IMR-90 (cell line): ENCODE measurements at regions not wholly inside any gene's neighbourhood (a gene's known extent, or its start where the extent isn't known, plus 50 kb on each side); places are given as distances from the start of the nearest gene placed in this dataset.
A peak's percentile ranks its signal among the peaks of the same experiment; 100 is the strongest.

ENCODE experiments used
- ATAC-seq: fragments of 200-7000 bp; cut with Tn5 transposase; 2 replicates; pipeline ENCODE4 v1.9.1; 2020; ENCODE audit warnings: low read depth, mild to moderate bottlenecking, moderate library complexity
- BruUV-seq: library from RNA; stranded (reverse); fragments of 400-500 nt; replicated peaks from 2 replicates; lab custom pipeline; 2021; lab: Mats Ljungman, UMichigan
- CTCF ChIA-PET: fragments of 300-600 bp; formaldehyde crosslinking; extraction: SDS; loops from one replicate; lab custom pipeline; 2021; ENCODE audit warnings: antibody characterized with exemption; lab: Yijun Ruan, JAX
- POLR2A ChIA-PET: fragments of 300-600 bp; sonication (Branson Sonifier 250); formaldehyde crosslinking; loops from one replicate; lab custom pipeline; 2022; ENCODE audit warnings: antibody characterized with exemption; ENCODE audit not compliant: unreplicated experiment; lab: Charles Lee
- DNase-seq: peaks from one replicate; pipeline ENCODE4 v3.0.0; 2013
- H2AFZ ChIP-seq: replicated peaks from 2 replicates; pipeline ENCODE3; 2013; ENCODE audit warnings: low read length, mild to moderate bottlenecking; ENCODE audit not compliant: poor library complexity
- H2AK5ac ChIP-seq: 2 replicates; pipeline ENCODE4 v1.6.1; 2013; ENCODE audit warnings: low read depth, low read length, inconsistent platforms
- H2AK9ac ChIP-seq: replicated peaks from 2 replicates; pipeline ENCODE3; 2013; ENCODE audit warnings: mild to moderate bottlenecking, low read depth, low read length, moderate library complexity; ENCODE audit not compliant: poor library complexity
- H2BK120ac ChIP-seq: 2 replicates; pipeline ENCODE4 v1.6.1; 2013; ENCODE audit warnings: low read depth, low read length, inconsistent platforms
- H2BK15ac ChIP-seq: 3 replicates; pipeline ENCODE4 v1.6.1; 2013; ENCODE audit warnings: low read depth, low read length, inconsistent platforms
- H2BK20ac ChIP-seq: 2 replicates; pipeline ENCODE4 v1.6.1; 2013; ENCODE audit warnings: low read depth, mild to moderate bottlenecking, inconsistent platforms, low read length, moderate library complexity
- H2BK5ac ChIP-seq: 2 replicates; pipeline ENCODE4 v1.6.1; 2013; ENCODE audit warnings: mild to moderate bottlenecking, low read depth, low read length, inconsistent platforms; ENCODE audit not compliant: poor library complexity, severe bottlenecking
- H3K14ac ChIP-seq: replicated peaks from 2 replicates; pipeline ENCODE4 v1.6.1; 2013; ENCODE audit warnings: low read depth, low read length, inconsistent platforms
- H3K18ac ChIP-seq: 2 replicates; pipeline ENCODE4 v1.6.1; 2013; ENCODE audit warnings: low read depth, low read length, control low read depth
- H3K23ac ChIP-seq: 2 replicates; pipeline ENCODE4 v1.6.1; 2013; ENCODE audit warnings: low read depth, low read length, inconsistent platforms
- H3K27ac ChIP-seq: 2 replicates; pipeline ENCODE4 v1.5.1; 2013; ENCODE audit warnings: mild to moderate bottlenecking, control low read depth, low read length; ENCODE audit not compliant: insufficient read depth
- H3K27me3 ChIP-seq: 2 replicates; pipeline ENCODE4 v1.6.1; 2013; ENCODE audit warnings: low read length; ENCODE audit not compliant: control insufficient read depth, insufficient read depth
- H3K36me3 ChIP-seq: 2 replicates; pipeline ENCODE4 v1.6.1; 2013; ENCODE audit warnings: low read length, mixed read lengths; ENCODE audit not compliant: control insufficient read depth, insufficient read depth
- H3K4ac ChIP-seq: 2 replicates; pipeline ENCODE4 v1.6.1; 2013; ENCODE audit warnings: low read depth, low read length, inconsistent platforms
- H3K4me1 ChIP-seq: 2 replicates; pipeline ENCODE4 v1.6.1; 2013; ENCODE audit warnings: low read length, mixed read lengths; ENCODE audit not compliant: control insufficient read depth, insufficient read depth
- H3K4me2 ChIP-seq: 2 replicates; pipeline ENCODE4 v1.6.1; 2013; ENCODE audit warnings: low read depth, mild to moderate bottlenecking, control low read depth, low read length, moderate library complexity
- H3K4me3 ChIP-seq: 2 replicates; pipeline ENCODE4 v1.5.1; 2013; ENCODE audit warnings: low read depth, mild to moderate bottlenecking, control low read depth, low read length, moderate library complexity; ENCODE audit not compliant: insufficient read depth
- H3K56ac ChIP-seq: 2 replicates; pipeline ENCODE4 v1.6.1; 2013; ENCODE audit warnings: low read length, inconsistent platforms; ENCODE audit not compliant: insufficient read depth; ENCODE audit errors: extremely low read depth
- H3K79me1 ChIP-seq, 2 experiments: 2 replicates each; pipeline ENCODE4 v1.6.1; 2013; ENCODE audit warnings: low read length in 2 of 2, inconsistent platforms in 1 of 2, low read depth in 1 of 2
- H3K9ac ChIP-seq: 2 replicates; pipeline ENCODE4 v1.6.1; 2013; ENCODE audit warnings: low read depth, low read length, control low read depth
- H3K9me1 ChIP-seq: 2 replicates; pipeline ENCODE4 v1.6.1; 2013; ENCODE audit warnings: low read length, inconsistent platforms; ENCODE audit not compliant: insufficient read depth
- H3K9me3 ChIP-seq: 2 replicates; pipeline ENCODE4 v1.6.1; 2013; ENCODE audit warnings: low read length; ENCODE audit not compliant: control insufficient read depth, insufficient read depth
- H4K20me1 ChIP-seq: 2 replicates; pipeline ENCODE4 v1.6.1; 2013; ENCODE audit warnings: low read length, inconsistent platforms; ENCODE audit not compliant: insufficient read depth
- H4K5ac ChIP-seq: 2 replicates; pipeline ENCODE4 v1.6.1; 2013; ENCODE audit warnings: mild to moderate bottlenecking, low read depth, low read length, control low read depth
- H4K8ac ChIP-seq, 2 experiments: 2 replicates each; pipeline ENCODE4 v1.6.1; 2013; ENCODE audit warnings: low read depth in 2 of 2, low read length in 2 of 2, control low read depth in 1 of 2, inconsistent platforms in 1 of 2
- H4K91ac ChIP-seq: 2 replicates; pipeline ENCODE4 v1.6.1; 2013; ENCODE audit warnings: low read depth, low read length, inconsistent platforms; ENCODE audit not compliant: insufficient read depth
- BHLHE40 ChIP-seq: fragments of 150-350 bp; IDR thresholded peaks from 2 replicates; pipeline ENCODE4 v1.6.1; 2016; ENCODE audit warnings: mild to moderate bottlenecking, low read depth, low read length
- CEBPB ChIP-seq: IDR thresholded peaks from 2 replicates; pipeline ENCODE4 v1.6.1; 2012; ENCODE audit warnings: low read depth, low read length, improper control_type of control experiment
- CHD1 ChIP-seq: IDR thresholded peaks from 2 replicates; pipeline ENCODE4 v1.6.1; 2012; ENCODE audit warnings: low read depth, low read length, improper control_type of control experiment
- CTCF ChIP-seq: conservative IDR thresholded peaks from 2 replicates; pipeline ENCODE4 v1.5.1; 2012; ENCODE audit warnings: mild to moderate bottlenecking, low read depth, low read length, improper control_type of control experiment
- FOS ChIP-seq: fragments of 150-350 bp; IDR thresholded peaks from 2 replicates; pipeline ENCODE4 v1.6.1; 2016; ENCODE audit warnings: low read depth, low read length
- MAFK ChIP-seq: IDR thresholded peaks from 2 replicates; pipeline ENCODE4 v1.6.1; 2012; ENCODE audit warnings: low read depth, low read length, improper control_type of control experiment
- MAZ ChIP-seq: IDR thresholded peaks from 2 replicates; pipeline ENCODE4 v1.6.1; 2012; ENCODE audit warnings: low read depth, mild to moderate bottlenecking, low read length, improper control_type of control experiment, moderate library complexity, borderline replicate concordance
- MXI1 ChIP-seq: IDR thresholded peaks from 2 replicates; pipeline ENCODE4 v1.6.1; 2012; ENCODE audit warnings: low read depth, mild to moderate bottlenecking, low read length, moderate library complexity, borderline replicate concordance
- NFE2L2 ChIP-seq: fragments of 150-350 bp; IDR thresholded peaks from 2 replicates; pipeline ENCODE4 v1.6.1; 2016; ENCODE audit warnings: low read depth, mild to moderate bottlenecking, low read length
- POLR2A ChIP-seq: IDR thresholded peaks from 2 replicates; pipeline ENCODE4 v1.6.1; 2012; ENCODE audit warnings: mild to moderate bottlenecking, low read depth, low read length
- RAD21 ChIP-seq: IDR thresholded peaks from 2 replicates; pipeline ENCODE4 v1.6.1; 2012; ENCODE audit warnings: low read length, improper control_type of control experiment
- RCOR1 ChIP-seq: IDR thresholded peaks from 2 replicates; pipeline ENCODE4 v1.6.1; 2012; ENCODE audit warnings: mild to moderate bottlenecking, low read length, improper control_type of control experiment; ENCODE audit not compliant: insufficient replicate concordance
- RFX5 ChIP-seq: IDR thresholded peaks from 2 replicates; pipeline ENCODE4 v1.8.0; 2012; ENCODE audit warnings: low read depth, mild to moderate bottlenecking, low read length, moderate library complexity
- SMC3 ChIP-seq: fragments of 150-350 bp; IDR thresholded peaks from 2 replicates; pipeline ENCODE4 v1.6.1; 2016; ENCODE audit warnings: low read depth, mild to moderate bottlenecking, antibody characterized with exemption, low read length, moderate library complexity
- USF2 ChIP-seq: fragments of 150-350 bp; IDR thresholded peaks from 2 replicates; pipeline ENCODE4 v1.6.1; 2017; ENCODE audit warnings: mild to moderate bottlenecking, antibody characterized with exemption, low read length, low read depth
- WGBS, 2 experiments: methylation state at CpG; one replicate each; pipeline versions ENCODE4 v1.1.5 to v1.1.7; 2013; ENCODE audit warnings: missing lambda C conversion rate in 2 of 2; ENCODE audit not compliant: insufficient read length in 1 of 2; ENCODE audit errors: extremely low coverage in 2 of 2; 5-methylcytosine and 5-hydroxymethylcytosine counted together
- dilution Hi-C: fragments of 300-500 bp; cut with HindIII; formaldehyde crosslinking; loops from one replicate; pipeline ENCODE4 v1.14.3; 2018; ENCODE audit warnings: low sequenced_read_pairs; ENCODE audit not compliant: unreplicated experiment
- in situ Hi-C: fragments of 300-500 bp; cut with MboI; formaldehyde crosslinking; loops from 3 replicates; pipeline ENCODE4 v1.14.3; 2019; ENCODE audit warnings: low sequenced_read_pairs, inconsistent platforms, mixed read lengths
- intact Hi-C: fragments of 100-400 bp; cut with micrococcal nuclease; formaldehyde crosslinking; loops from 2 replicates; pipeline ENCODE4 v1.10.0; 2022

- Histone ChIP-seq H3K14ac (peak overlapping the region; percentile 48; the same call in 1 of the 2 replicates), H3K27ac (no peak overlapping the region; the same call in 1 of the 2 replicates), H2BK20ac (no peak overlapping the region), H3K9ac (no peak overlapping the region), H2AFZ (peak overlapping the region; percentile 46), H2AK5ac (peak overlapping the region; percentile 93), H3K4me1 (peaks cover 10% of the 10 kb centered on the region; the same call in 1 of the 2 replicates), H3K4me2 (no peak overlapping the region), H2AK9ac (peak overlapping the region; percentile 86), H3K4me3 (no peak overlapping the region), H3K56ac (no peak overlapping the region), H4K8ac (peak overlapping the region; percentile 53 to 54; a peak in 3 of 4 replicates), H3K18ac (no peak overlapping the region), H2BK5ac (no peak overlapping the region), H4K20me1 (no peaks in the 10 kb centered on the region), H3K36me3 (no peaks in the 10 kb centered on the region), H2BK15ac (peak overlapping the region; percentile 91; the same call in 2 of the 3 replicates), H3K23ac (no peak overlapping the region), H3K4ac (peak overlapping the region; percentile 58), H3K27me3 (no peaks in the 10 kb centered on the region), H3K9me3 (no peaks in the 10 kb centered on the region), H3K79me1 (no peaks in the 10 kb centered on the region), H2BK120ac (peak overlapping the region; percentile 53; the same call in 1 of the 2 replicates), H3K9me1 (peaks cover 4% of the 10 kb centered on the region; the same call in 1 of the 2 replicates), H4K91ac (peak overlapping the region; percentile 44), H4K5ac (no peak overlapping the region)
- ChIA-PET POLR2A (no interaction called here), CTCF (no interaction called here)
- WGBS, 2 experiments: 95% methylated on average over 3 of the region's 9 CpGs; no CpG with 5 or more reads in 1 of the 2 experiments
- intact Hi-C loops: no loop called here
- no TSS peak for BruUV-seq
- ATAC-seq (no peak), DNase-seq (no peak)
- in situ Hi-C loops: no loop called here
- dilution Hi-C loops: no loop called here
- TF ChIP-seq CHD1: no peak
- no peak for TF ChIP-seq NFE2L2
- no peak for TF ChIP-seq USF2
- no peak for TF ChIP-seq SMC3
- no peak for TF ChIP-seq BHLHE40
- TF ChIP-seq RCOR1: no peak
- TF ChIP-seq RAD21: no peak
- no peak for TF ChIP-seq CTCF
- TF ChIP-seq POLR2A: no peak
- no peak for TF ChIP-seq FOS
- no peak for TF ChIP-seq MXI1
- no peak for TF ChIP-seq CEBPB
- no peak for TF ChIP-seq RFX5
- TF ChIP-seq MAFK: no peak
- TF ChIP-seq MAZ: no peak
Measured at GRCh38 chr6:44021589-44022295, 105.5 kb downstream of the MRPL14 start.
